ENCODE measurements at regions not wholly inside any gene's neighbourhood (a gene's known extent, or its start where the extent isn't known, plus 50 kb on each side); places are given as distances from the start of the nearest gene placed in this dataset.
"Not testable (repeated sequence)": the region's sequence is repeated elsewhere in the genome, so short reads cannot be mapped to it uniquely, and the experiment has no call there.

DNA sequence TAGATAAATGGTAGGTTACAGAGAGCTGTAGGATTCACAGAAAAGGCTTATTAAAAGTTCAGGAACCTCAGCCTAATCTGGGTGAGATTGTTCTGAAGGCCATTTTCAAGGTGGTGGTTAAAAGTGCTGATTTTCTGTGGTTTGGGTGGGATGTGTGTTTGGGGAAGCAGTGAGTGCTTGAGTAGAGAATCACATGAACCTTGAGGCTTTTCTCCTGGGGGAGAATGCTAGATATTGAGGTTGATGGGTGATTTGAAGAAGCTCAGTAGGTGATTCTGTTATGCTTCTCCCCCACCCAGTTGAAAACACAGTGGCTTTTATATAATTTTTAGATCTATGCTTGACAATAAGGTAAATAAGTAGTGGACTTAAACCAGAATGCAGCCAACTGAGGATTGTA is 420.9 kb downstream of the PCNX1 start:
- DNase-seq (ENCODE audit: low read depth in 2 of 2): no peak

GRCh38 chr14:71328954-71329353 is 421.7 kb downstream of the PCNX1 start:
- no peak for DNase-seq (ENCODE audit: low read depth in 2 of 2)

DNA sequence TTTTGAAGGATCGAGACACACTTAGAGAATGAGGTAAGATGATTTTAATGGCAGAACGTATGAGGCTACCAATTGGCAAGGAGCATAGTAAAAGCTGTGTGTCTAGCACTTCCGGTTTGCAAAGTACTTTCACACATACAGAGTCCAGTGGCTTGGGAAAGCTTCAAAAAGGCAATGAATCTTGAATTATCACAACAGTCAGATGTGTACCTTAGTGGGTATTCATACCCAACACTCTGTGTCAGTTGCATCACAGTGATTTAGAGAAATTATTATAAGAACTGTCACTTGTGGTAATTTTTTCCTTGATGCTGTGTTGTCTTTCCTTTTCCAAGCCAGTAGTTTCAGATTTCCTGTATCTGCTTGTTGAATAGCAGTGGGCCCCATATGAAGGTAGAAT is 424.1 kb downstream of the PCNX1 start:
- no peak for DNase-seq (ENCODE audit: low read depth in 2 of 2)

DNA sequence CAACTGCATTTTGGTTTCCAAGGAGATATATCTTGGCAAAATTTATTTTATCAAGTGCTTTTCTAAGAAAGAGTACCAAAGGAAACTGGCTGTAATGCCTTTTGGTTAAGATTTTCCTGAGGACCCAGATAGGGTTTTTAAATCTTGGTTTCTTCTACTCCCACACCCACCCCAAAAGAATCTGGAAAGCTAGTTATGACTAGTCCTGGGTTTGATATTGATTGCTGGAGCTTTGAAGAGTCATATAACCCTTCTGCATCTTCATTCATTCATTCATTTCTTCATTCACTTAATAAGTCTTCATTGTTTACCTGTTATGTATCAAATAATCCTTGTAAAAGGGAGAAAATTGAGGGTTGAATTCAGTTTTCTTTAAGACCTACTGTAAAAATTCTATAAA is 425.2 kb downstream of the PCNX1 start:
- no peak for DNase-seq (ENCODE audit: low read depth in 2 of 2)

DNA sequence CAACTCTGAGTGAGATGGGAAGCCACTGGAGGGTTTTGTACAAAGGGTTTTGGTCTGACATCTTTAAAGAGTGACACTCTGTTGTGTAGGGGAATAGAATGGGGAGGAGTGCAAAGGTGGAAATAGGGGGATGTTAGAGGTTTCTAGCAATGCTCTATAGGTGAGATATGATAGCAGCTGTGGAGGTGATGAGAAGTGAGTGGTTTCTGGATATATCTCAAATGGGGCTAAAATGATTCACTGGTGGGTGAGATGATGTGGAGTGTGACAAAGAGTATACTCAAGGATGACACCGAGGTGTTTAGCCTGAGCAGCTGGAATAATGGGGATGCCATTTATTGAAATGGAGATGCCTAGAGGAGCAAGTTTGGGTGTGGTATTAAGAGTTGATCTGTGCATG is 426.4 kb downstream of the PCNX1 start:
- DNase-seq (ENCODE audit: low read depth in 2 of 2): no peak

DNA sequence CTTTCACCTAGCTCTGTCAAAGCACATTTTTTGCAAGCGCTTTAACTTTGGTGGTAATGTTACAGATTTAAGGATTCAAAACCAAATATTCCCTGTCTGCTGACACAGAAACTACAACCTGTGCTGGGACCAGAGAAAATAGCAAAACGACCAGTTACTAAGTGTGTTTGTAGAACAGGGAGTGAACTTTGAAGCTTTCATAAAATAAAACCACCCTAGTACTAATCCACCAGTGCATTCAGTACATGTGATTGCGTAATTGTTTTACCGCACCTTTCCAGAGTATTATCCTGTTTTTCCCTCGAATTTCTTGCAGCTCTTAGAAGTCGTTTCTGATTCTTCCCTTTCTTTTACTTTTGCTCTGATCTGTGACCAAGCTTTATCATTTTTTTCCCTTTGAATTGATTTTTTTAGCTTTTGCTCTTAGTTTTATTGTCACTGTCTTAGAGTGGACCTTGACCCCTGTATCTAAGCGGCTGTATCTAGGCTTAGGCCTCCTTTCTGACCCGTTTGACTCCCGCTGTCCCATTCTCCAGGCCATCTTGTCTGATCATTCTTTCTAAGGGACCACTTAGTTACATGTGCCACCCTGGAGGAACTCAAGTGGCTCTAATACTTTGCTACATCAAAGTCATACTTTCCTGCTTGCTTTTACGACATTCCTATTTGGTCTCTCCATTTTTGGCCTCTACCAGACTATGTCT is 429.4 kb downstream of the PCNX1 start:
- DNase-seq (ENCODE audit: low read depth in 2 of 2): no peak

- no peak for DNase-seq (ENCODE audit: low read depth in 2 of 2)
These were observed 430.9 kb downstream of the PCNX1 start for GRCh38 chr14:71338153-71338552.

GRCh38 chr14:71339650-71340415 is 432.6 kb downstream of the PCNX1 start:
- no peak for DNase-seq (ENCODE audit: low read depth in 2 of 2)

DNA sequence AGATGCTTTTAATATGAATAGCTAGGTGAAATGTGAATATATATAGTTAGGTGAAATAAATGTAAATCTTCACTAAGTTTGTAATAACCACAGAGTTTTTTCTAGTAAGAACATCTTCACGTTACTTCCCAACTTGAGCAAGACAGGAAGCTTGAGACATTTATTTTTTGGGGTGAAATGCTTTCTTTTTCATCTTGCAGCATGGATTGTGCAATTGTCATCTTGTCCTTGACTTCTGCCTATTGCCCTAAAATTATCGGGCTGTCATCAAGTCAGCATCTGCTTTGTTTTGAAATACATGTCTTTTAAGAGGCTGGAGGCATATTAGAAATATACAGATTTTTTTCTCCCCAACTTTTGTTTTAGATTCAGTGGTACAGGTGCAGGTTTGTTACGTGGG is 433.9 kb downstream of the PCNX1 start:
- no peak for DNase-seq (ENCODE audit: low read depth in 2 of 2)

- no peak for DNase-seq (ENCODE audit: low read depth in 2 of 2)
These were observed 436.5 kb downstream of the PCNX1 start for GRCh38 chr14:71343724-71344123.

DNA sequence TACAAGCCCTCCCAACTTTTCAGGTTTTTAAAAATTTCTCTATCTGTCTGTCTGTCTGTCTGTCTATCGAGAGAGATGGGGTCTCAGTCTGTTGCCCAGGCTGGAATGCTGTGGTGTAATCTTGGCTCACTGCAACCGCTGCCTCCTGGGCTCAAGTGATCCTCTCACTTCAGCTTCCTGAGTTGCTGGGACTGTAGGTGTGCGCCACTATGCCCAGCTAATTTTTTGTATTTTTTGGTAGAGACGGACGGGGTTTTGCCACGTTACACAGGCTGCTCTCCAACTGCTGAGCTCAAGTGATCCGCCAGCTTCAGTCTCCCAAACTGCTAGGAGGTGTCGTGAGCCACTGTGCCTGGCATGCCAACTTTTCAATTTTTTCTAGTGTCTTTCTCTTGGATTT is 437.2 kb downstream of the PCNX1 start:
- no peak for DNase-seq (ENCODE audit: low read depth in 2 of 2)

GRCh38 chr14:71346685-71347084 is 439.4 kb downstream of the PCNX1 start:
- no peak for DNase-seq (ENCODE audit: low read depth in 2 of 2)

- no peak for DNase-seq (ENCODE audit: low read depth in 2 of 2)
These were observed 441.1 kb downstream of the PCNX1 start for GRCh38 chr14:71348394-71348793.

DNA sequence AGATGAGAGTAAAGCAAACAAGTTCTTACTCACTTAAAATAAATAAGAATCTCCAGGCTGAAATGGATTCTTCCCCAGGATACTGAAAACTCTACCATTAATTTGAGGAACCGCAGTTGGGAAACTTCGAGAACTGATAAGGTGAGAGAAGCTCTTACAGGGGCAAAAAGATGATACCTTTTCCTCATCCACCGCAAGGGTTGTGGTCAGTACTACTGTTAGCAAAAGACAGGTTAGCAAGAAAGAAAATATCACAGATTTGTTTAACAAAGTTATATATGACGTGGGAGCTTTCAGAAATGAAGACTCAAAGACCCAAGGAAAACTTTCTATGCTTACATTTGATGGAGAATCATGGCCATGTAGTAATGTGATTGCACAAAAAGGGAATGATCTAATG is 441.6 kb downstream of the PCNX1 start:
- no peak for DNase-seq (ENCODE audit: low read depth in 2 of 2)

GRCh38 chr14:71354142-71354541 is 446.9 kb downstream of the PCNX1 start:
- DNase-seq (ENCODE audit: low read depth in 2 of 2): no peak

DNA sequence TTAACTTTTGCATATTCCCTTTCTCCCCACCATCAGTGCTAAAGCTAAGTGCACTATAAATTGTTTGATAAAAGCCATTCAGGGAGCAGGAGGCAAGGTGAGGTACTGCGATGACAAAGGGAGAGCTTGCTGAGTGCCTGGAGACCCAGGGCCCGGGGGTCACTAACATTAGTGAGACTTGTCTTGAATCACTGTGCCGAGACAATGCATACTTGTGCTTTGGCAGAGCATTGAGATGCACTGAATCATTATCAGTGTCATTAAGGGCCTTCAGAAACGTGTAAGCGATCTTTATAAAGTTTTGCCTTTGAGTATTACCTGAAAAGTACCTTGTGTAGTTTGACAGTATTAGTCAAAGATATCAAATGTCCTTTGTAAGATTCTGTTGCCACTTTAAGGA is 447.5 kb downstream of the PCNX1 start:
- no peak for DNase-seq (ENCODE audit: low read depth in 2 of 2)

- DNase-seq (ENCODE audit: low read depth in 2 of 2): no peak
These were observed 448.3 kb downstream of the PCNX1 start for GRCh38 chr14:71355324-71356201.

- no peak for DNase-seq (ENCODE audit: low read depth in 2 of 2)
These were observed 451.1 kb downstream of the PCNX1 start for GRCh38 chr14:71358209-71358931.

- not testable (repeated sequence) for DNase-seq (ENCODE audit: low read depth in 2 of 2)
These were observed 451.7 kb downstream of the PCNX1 start for GRCh38 chr14:71358932-71359421.

- no peak for DNase-seq (ENCODE audit: low read depth in 2 of 2)
These were observed 452.6 kb downstream of the PCNX1 start for GRCh38 chr14:71359823-71360222.

DNA sequence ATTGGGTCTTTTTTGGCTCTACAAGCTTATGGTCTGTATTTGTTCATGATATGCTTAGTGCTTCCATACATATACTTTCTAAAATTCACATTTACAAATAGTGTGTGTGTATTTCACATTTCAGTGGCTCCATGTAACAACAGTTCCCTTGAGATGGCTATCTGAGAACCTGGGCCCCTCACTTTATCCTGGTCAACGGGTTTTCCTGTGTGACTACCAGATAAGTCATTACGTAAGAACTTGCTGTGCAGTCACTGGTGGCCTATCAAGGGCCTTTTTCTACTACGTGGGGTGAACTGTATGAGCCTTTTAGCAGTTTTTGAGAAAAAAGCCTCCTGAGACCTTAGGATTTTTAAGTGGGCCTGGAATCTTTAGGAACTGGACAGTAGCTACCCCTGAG is 454.1 kb downstream of the PCNX1 start:
- DNase-seq (ENCODE audit: low read depth in 2 of 2): no peak

DNA sequence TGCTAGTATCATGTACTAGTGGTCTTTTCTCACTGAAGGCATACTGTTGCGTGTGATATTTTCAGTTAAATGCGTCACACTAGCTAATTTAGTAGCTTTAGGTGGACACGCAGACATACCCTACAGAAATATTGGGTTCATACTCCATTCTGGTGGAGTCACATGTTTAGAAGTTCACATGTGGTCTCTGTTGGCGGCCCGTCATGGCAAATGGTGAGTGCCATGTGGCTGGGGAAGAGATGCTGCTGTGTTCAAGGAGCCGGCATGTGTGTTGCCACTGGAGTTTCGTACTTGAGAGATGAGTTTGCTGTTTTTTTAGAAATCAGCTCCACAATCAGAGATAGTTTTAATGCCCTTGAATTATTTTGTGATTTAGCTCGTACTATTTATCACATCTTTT is 454.6 kb downstream of the PCNX1 start:
- no peak for DNase-seq (ENCODE audit: low read depth in 2 of 2)

Measured in stimulated activated CD4-positive, alpha-beta T cell treated with anti-CD3 and anti-CD28 coated beads, Interleukin-4, amount 100 ng/mL, for 48 hours (primary cell).